GM12878 (cell line): ENCODE measurements at regions not wholly inside any gene's neighbourhood (a gene's known extent, or its start where the extent isn't known, plus 50 kb on each side); places are given as distances from the start of the nearest gene placed in this dataset.
"Not testable (repeated sequence)": the region's sequence is repeated elsewhere in the genome, so short reads cannot be mapped to it uniquely, and the experiment has no call there.

ENCODE experiments used
- ATAC-seq: fragments of 200-7000 bp; cut with Tn5 transposase; 3 replicates; pipeline ENCODE4 v1.9.1; 2020; ENCODE audit warnings: mild to moderate bottlenecking, moderate library complexity
- BruUV-seq: library from RNA; stranded (reverse); fragments of 400-500 nt; replicated peaks from 2 replicates; lab custom pipeline; 2021; lab: Mats Ljungman, UMichigan
- CTCF ChIA-PET: fragments of 300-600 bp; sonication (Branson Sonifier 250); formaldehyde crosslinking; extraction: SDS; loops from one replicate; lab custom pipeline; 2021; ENCODE audit warnings: inconsistent platforms; lab: Yijun Ruan, JAX
- POLR2A ChIA-PET: fragments of 350-600 bp; formaldehyde crosslinking; extraction: SDS; loops from one replicate; lab custom pipeline; 2021; ENCODE audit warnings: inconsistent platforms; lab: Charles Lee
- RAD21 ChIA-PET: fragments of 300-600 bp; sonication (Branson Sonifier 250); formaldehyde crosslinking; loops from one replicate; lab custom pipeline; 2023; ENCODE audit warnings: antibody characterized with exemption; ENCODE audit not compliant: unreplicated experiment; lab: Charles Lee
- SMC1A ChIA-PET: fragments of 300-600 bp; sonication (Branson Sonifier 250); formaldehyde crosslinking; loops from one replicate; lab custom pipeline; 2023; ENCODE audit not compliant: unreplicated experiment, uncharacterized antibody; lab: Charles Lee
- DNase-seq: peaks from one replicate; pipeline ENCODE4 v3.0.0-alpha.2; 2011; ENCODE audit warnings: low read depth, low spot score
- FAIRE-seq: peaks from 3 replicates; lab custom pipeline; 2011; peaks lifted over from hg19 to GRCh38; lab: Jason Lieb, UNC
- H2AFZ ChIP-seq: 2 replicates; pipeline ENCODE4 v1.6.0; 2011; ENCODE audit warnings: low read depth, low read length, control low read depth; ENCODE audit not compliant: control insufficient read depth
- H3K27ac ChIP-seq: 2 replicates; pipeline ENCODE4 v1.5.1; 2011; ENCODE audit warnings: control low read depth; ENCODE audit not compliant: control insufficient read depth, insufficient read depth
- H3K27me3 ChIP-seq, 2 experiments: replicated peaks in 1 of 2; 2 replicates each; pipeline versions ENCODE4 v1.6.0 to v1.6.1; 2011; ENCODE audit warnings: low read length in 1 of 2; ENCODE audit not compliant: control insufficient read depth in 2 of 2, insufficient read depth in 2 of 2
- H3K36me3 ChIP-seq, 2 experiments: 2 replicates each; pipeline ENCODE4 v1.5.1; 2011; ENCODE audit warnings: low read length in 1 of 2; ENCODE audit not compliant: control insufficient read depth in 2 of 2, insufficient read depth in 2 of 2
- H3K4me1 ChIP-seq: 2 replicates; pipeline ENCODE4 v1.6.1; 2011; ENCODE audit warnings: mild to moderate bottlenecking, low read length, moderate library complexity, mixed read lengths; ENCODE audit not compliant: control insufficient read depth, insufficient read depth
- H3K4me2 ChIP-seq: 2 replicates; pipeline ENCODE4 v1.6.0; 2011; ENCODE audit warnings: control low read depth; ENCODE audit not compliant: control insufficient read depth, insufficient read depth
- H3K4me3 ChIP-seq: fragments of 200-600 bp; sonication (generic); 2 replicates; pipeline ENCODE4 v1.5.1; 2016
- H3K79me2 ChIP-seq: 2 replicates; pipeline ENCODE4 v1.6.0; 2011; ENCODE audit warnings: low read length; ENCODE audit not compliant: control insufficient read depth, insufficient read depth
- H3K9ac ChIP-seq: 2 replicates; pipeline ENCODE4 v1.8.0; 2011; ENCODE audit warnings: low read length, control low read depth, mixed read lengths; ENCODE audit not compliant: control insufficient read depth, insufficient read depth
- H3K9me3 ChIP-seq: replicated peaks from 3 replicates; pipeline ENCODE4 v1.5.1; 2011; ENCODE audit warnings: mild to moderate bottlenecking, low read length; ENCODE audit not compliant: control insufficient read depth, insufficient read depth
- H4K20me1 ChIP-seq: 2 replicates; pipeline ENCODE4 v1.6.0; 2011; ENCODE audit not compliant: control insufficient read depth, insufficient read depth
- ASH2L ChIP-seq: fragments of 300-600, 200-600 bp; sonication (generic); IDR thresholded peaks from 2 replicates; pipeline ENCODE4 v1.6.1; 2017; ENCODE audit warnings: low read depth, mild to moderate bottlenecking, borderline replicate concordance
- BMI1 ChIP-seq: fragments of 450-650 bp; IDR thresholded peaks from 2 replicates; pipeline ENCODE4 v1.6.1; 2016; ENCODE audit warnings: mild to moderate bottlenecking, moderate library complexity, borderline replicate concordance
- EED ChIP-seq: sonication (generic); IDR thresholded peaks from 2 replicates; pipeline ENCODE4 v1.6.1; 2016; ENCODE audit warnings: antibody characterized with exemption, low read depth
- EGR1 ChIP-seq, 2 experiments: IDR thresholded peaks; 1 replicate in 1 of 2; 2 replicates in 1 of 2; pipeline ENCODE4 v1.6.1; 2011 to 2012; ENCODE audit warnings: low read depth in 2 of 2, low read length in 2 of 2, borderline replicate concordance in 1 of 2, mild to moderate bottlenecking in 1 of 2, moderate library complexity in 1 of 2
- ETV6 ChIP-seq, 2 experiments: fragments of 450-650 bp in 1 of 2; IDR thresholded peaks in 1 of 2; conservative IDR thresholded peaks in 1 of 2; 2 replicates each; pipeline ENCODE4 v1.6.1; 2014; ENCODE audit warnings: antibody characterized with exemption in 1 of 2, borderline replicate concordance in 1 of 2, low read depth in 1 of 2, mild to moderate bottlenecking in 1 of 2, moderate library complexity in 1 of 2
- GATAD2B ChIP-seq: fragments of 450-650 bp; conservative IDR thresholded peaks from 2 replicates; pipeline ENCODE4 v1.6.1; 2017; ENCODE audit warnings: low read depth, mild to moderate bottlenecking, moderate library complexity
- IRF4 ChIP-seq: IDR thresholded peaks from 2 replicates; pipeline ENCODE4 v1.6.1; 2011; ENCODE audit warnings: low read depth, low read length
- JUNB ChIP-seq: IDR thresholded peaks from 2 replicates; pipeline ENCODE4 v1.6.1; 2016; ENCODE audit warnings: antibody characterized with exemption, mild to moderate bottlenecking
- MTA3 ChIP-seq: IDR thresholded peaks from 2 replicates; pipeline ENCODE4 v1.6.1; 2012; ENCODE audit warnings: low read length, inconsistent platforms, borderline replicate concordance
- NFIC ChIP-seq: IDR thresholded peaks from 2 replicates; pipeline ENCODE4 v1.6.1; 2012; ENCODE audit warnings: low read depth, mild to moderate bottlenecking, inconsistent platforms, low read length, moderate library complexity
- NFYA ChIP-seq: IDR thresholded peaks from 2 replicates; pipeline ENCODE4 v1.6.1; 2011; ENCODE audit warnings: low read depth, mild to moderate bottlenecking, low read length, improper control_type of control experiment, borderline replicate concordance
- RBBP5 ChIP-seq: fragments of 200-600 bp; sonication (generic); conservative IDR thresholded peaks from 2 replicates; pipeline ENCODE4 v1.6.1; 2016
- RELA ChIP-seq: fragments of 450-650 bp; IDR thresholded peaks from 2 replicates; pipeline ENCODE4 v1.8.0; 2014; ENCODE audit warnings: borderline replicate concordance; ENCODE audit not compliant: partially characterized antibody
- RUNX3 ChIP-seq: IDR thresholded peaks from 2 replicates; pipeline ENCODE4 v1.6.1; 2012; ENCODE audit warnings: low read length, inconsistent platforms
- SIX5 ChIP-seq: IDR thresholded peaks from 2 replicates; pipeline ENCODE4 v1.6.1; 2011; ENCODE audit warnings: mild to moderate bottlenecking, low read depth, low read length, moderate library complexity; ENCODE audit not compliant: severe bottlenecking
- TARDBP ChIP-seq: IDR thresholded peaks from 2 replicates; pipeline ENCODE4 v1.6.1; 2016; ENCODE audit warnings: borderline replicate concordance
- WGBS: methylation state at CpG from one replicate; pipeline ENCODE4 v1.1.6; 2016; ENCODE audit warnings: low lambda C conversion rate; ENCODE audit not compliant: insufficient replicate concordance, insufficient coverage; ENCODE audit errors: missing lambda C conversion rate; 5-methylcytosine and 5-hydroxymethylcytosine counted together
- in situ Hi-C: fragments of 300-500 bp; cut with MboI; formaldehyde crosslinking; loops from 9 replicates; pipeline ENCODE4 v1.14.3; 2018; ENCODE audit warnings: mixed read lengths
- intact Hi-C: fragments of 100-400 bp; cut with micrococcal nuclease; formaldehyde crosslinking; loops from one replicate; pipeline ENCODE4 v1.14.2; 2022; ENCODE audit not compliant: unreplicated experiment
- TF ChIP-seq, protein P1 (sequence below): fragments of 450-650 bp; IDR thresholded peaks from 2 replicates; pipeline ENCODE4 v1.6.1; 2017; ENCODE audit warnings: low read depth, mild to moderate bottlenecking, moderate library complexity

- ChIA-PET SMC1A (interaction anchor here (0.6 kb wide), 1 partner anchor 1450 kb away, joined by 3 read pairs; no protein-coding TSS in a partner anchor), POLR2A (no interaction called here), RAD21 (no interaction called here), CTCF (no interaction called here)
- 45% methylated on average over 2 of the region's 2 CpGs for WGBS
- in situ Hi-C loops (no loop called here), intact Hi-C loops (loop anchor here (5.0 kb wide), 1 partner anchor 218 kb away; no protein-coding TSS in a partner anchor)
- Histone ChIP-seq H3K4me1 (peaks cover 6% of the 10 kb centered on the region), H3K4me3 (no peak overlapping the region), H2AFZ (no peak overlapping the region), H4K20me1 (no peaks in the 10 kb centered on the region), H3K79me2 (no peaks in the 10 kb centered on the region), H3K4me2 (no peak overlapping the region)
- FAIRE-seq, result peak; percentile 89
- ATAC-seq, result peak; percentile 90
- BruUV-seq, result no TSS peak
- DNase-seq, result peak; percentile 5
- no peak for TF ChIP-seq SIX5
- TF ChIP-seq TARDBP, result no peak
- no peak for TF ChIP-seq RBBP5
- peak; percentile 61 for TF ChIP-seq NFIC
- TF ChIP-seq MTA3, result no peak
- peak in 1 of 2 experiments; percentile 46; a peak in 1 of 4 replicates for TF ChIP-seq ETV6 (conservative IDR thresholded peaks at IDR 0.05 in 1 of 2, IDR thresholded peaks at IDR 0.05 in 1 of 2; ENCODE audit: borderline replicate concordance in 1 of 2, low read depth in 1 of 2)
- peak; percentile 52 for TF ChIP-seq RUNX3
- TF ChIP-seq IRF4, result peak; percentile 54; the same call in 1 of the 2 replicates
- TF ChIP-seq ASH2L, result no peak
- TF ChIP-seq, protein P1, sequence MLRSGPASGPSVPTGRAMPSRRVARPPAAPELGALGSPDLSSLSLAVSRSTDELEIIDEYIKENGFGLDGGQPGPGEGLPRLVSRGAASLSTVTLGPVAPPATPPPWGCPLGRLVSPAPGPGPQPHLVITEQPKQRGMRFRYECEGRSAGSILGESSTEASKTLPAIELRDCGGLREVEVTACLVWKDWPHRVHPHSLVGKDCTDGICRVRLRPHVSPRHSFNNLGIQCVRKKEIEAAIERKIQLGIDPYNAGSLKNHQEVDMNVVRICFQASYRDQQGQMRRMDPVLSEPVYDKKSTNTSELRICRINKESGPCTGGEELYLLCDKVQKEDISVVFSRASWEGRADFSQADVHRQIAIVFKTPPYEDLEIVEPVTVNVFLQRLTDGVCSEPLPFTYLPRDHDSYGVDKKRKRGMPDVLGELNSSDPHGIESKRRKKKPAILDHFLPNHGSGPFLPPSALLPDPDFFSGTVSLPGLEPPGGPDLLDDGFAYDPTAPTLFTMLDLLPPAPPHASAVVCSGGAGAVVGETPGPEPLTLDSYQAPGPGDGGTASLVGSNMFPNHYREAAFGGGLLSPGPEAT, result no peak
- no peak for TF ChIP-seq BMI1
- no peak for TF ChIP-seq GATAD2B
- TF ChIP-seq RELA, result no peak
- TF ChIP-seq EED, result peak; percentile 95
- TF ChIP-seq JUNB, result peak; percentile 83
- no peak for TF ChIP-seq NFYA
- TF ChIP-seq EGR1 (IDR thresholded peaks at IDR 0.05; ENCODE audit: borderline replicate concordance in 1 of 2, low read depth in 2 of 2, low read length in 2 of 2), result no peak
- TF ChIP-seq, all 136 proteins: peak for 6
- Histone ChIP-seq H3K27me3 (no peaks in the 10 kb centered on the region), H3K27ac (no peak overlapping the region), H3K9ac (no peak overlapping the region), H3K9me3 (no peaks in the 10 kb centered on the region), H3K36me3 (no peaks in the 10 kb centered on the region)
Measured at GRCh38 chr13:44710576-44710975, 134.4 kb upstream of the TSC22D1 start.

GRCh38 chr13:44704811-44705210, 128.7 kb upstream of the TSC22D1 start:
- H3K36me3 ChIP-seq, RAD21 ChIA-PET, H3K4me2 ChIP-seq, intact Hi-C loops, DNase-seq, H3K27me3 ChIP-seq, H3K4me1 ChIP-seq, SMC1A ChIA-PET, H3K79me2 ChIP-seq, BruUV-seq, H3K27ac ChIP-seq, H2AFZ ChIP-seq, H4K20me1 ChIP-seq, CTCF ChIA-PET, H3K9me3 ChIP-seq, ATAC-seq, H3K9ac ChIP-seq, POLR2A ChIA-PET, FAIRE-seq, in situ Hi-C loops, H3K4me3 ChIP-seq: not testable (repeated sequence)
- 25% methylated on average over 3 of the region's 3 CpGs for WGBS
